Mesenchymal stem cell (in vitro differentiated cells and primary cell): ENCODE measurements at regions not wholly inside any gene's neighbourhood (a gene's known extent, or its start where the extent isn't known, plus 50 kb on each side); places are given as distances from the start of the nearest gene placed in this dataset.
"Not testable (repeated sequence)": the region's sequence is repeated elsewhere in the genome, so short reads cannot be mapped to it uniquely, and the experiment has no call there.

Source experiments
- DNase-seq: peaks from one replicate; pipeline ENCODE4 v3.0.0-alpha.2; 2013
- H2AFZ ChIP-seq: one replicate; pipeline ENCODE4 v1.6.1; 2013; ENCODE audit warnings: low read depth, mild to moderate bottlenecking, control low read depth, inconsistent platforms, low read length, moderate library complexity
- H2AK5ac ChIP-seq: 2 replicates; pipeline ENCODE4 v1.6.1; 2013; ENCODE audit warnings: low read length, moderate library complexity, mild to moderate bottlenecking, inconsistent platforms; ENCODE audit not compliant: severe bottlenecking
- H2BK120ac ChIP-seq: one replicate; pipeline ENCODE4 v1.6.1; 2013; ENCODE audit warnings: low read depth, mild to moderate bottlenecking, inconsistent platforms, low read length, moderate library complexity
- H2BK12ac ChIP-seq, 2 experiments: one replicate each; pipeline ENCODE4 v1.6.1; 2013; ENCODE audit warnings: inconsistent platforms in 2 of 2, low read length in 2 of 2, mild to moderate bottlenecking in 2 of 2, moderate library complexity in 2 of 2, control low read depth in 1 of 2
- H2BK15ac ChIP-seq: one replicate; pipeline ENCODE4 v1.6.1; 2013; ENCODE audit warnings: mild to moderate bottlenecking, low read depth, inconsistent platforms; ENCODE audit not compliant: poor library complexity, severe bottlenecking
- H2BK5ac ChIP-seq: 2 replicates; pipeline ENCODE4 v1.6.1; 2013; ENCODE audit warnings: low read depth, mild to moderate bottlenecking, low read length, control low read depth, inconsistent platforms; ENCODE audit not compliant: poor library complexity, severe bottlenecking
- H3K14ac ChIP-seq, 2 experiments: one replicate each; pipeline ENCODE4 v1.6.1; 2013; ENCODE audit warnings: inconsistent platforms in 2 of 2, low read length in 2 of 2, control low read depth in 1 of 2, mild to moderate bottlenecking in 1 of 2, moderate library complexity in 1 of 2
- H3K18ac ChIP-seq, 2 experiments: one replicate each; pipeline ENCODE4 v1.6.1; 2013; ENCODE audit warnings: inconsistent platforms in 2 of 2, low read length in 2 of 2, control low read depth in 1 of 2, low read depth in 1 of 2, mild to moderate bottlenecking in 1 of 2
- H3K23ac ChIP-seq, 2 experiments: one replicate each; pipeline ENCODE4 v1.6.1; 2013; ENCODE audit warnings: inconsistent platforms in 2 of 2, low read length in 2 of 2, mild to moderate bottlenecking in 2 of 2, moderate library complexity in 2 of 2, control low read depth in 1 of 2
- H3K27ac ChIP-seq: 2 replicates; pipeline ENCODE4 v1.5.1; 2013; ENCODE audit warnings: mild to moderate bottlenecking, moderate library complexity, low read length, control low read depth, inconsistent platforms; ENCODE audit not compliant: poor library complexity, severe bottlenecking
- H3K27me3 ChIP-seq, 2 experiments: 2 replicates each; pipeline versions ENCODE4 v1.6.1 to v1.7.0; 2013; ENCODE audit warnings: low read length in 2 of 2, mild to moderate bottlenecking in 2 of 2, moderate library complexity in 2 of 2, control low read depth in 1 of 2, inconsistent platforms in 1 of 2; ENCODE audit not compliant: control insufficient read depth in 1 of 2, insufficient read depth in 1 of 2
- H3K36me3 ChIP-seq, 2 experiments: 2 replicates each; pipeline versions ENCODE4 v1.6.1 to v1.7.0; 2013; ENCODE audit warnings: low read length in 2 of 2, control low read depth in 1 of 2, inconsistent platforms in 1 of 2, low read depth in 1 of 2, mild to moderate bottlenecking in 1 of 2; ENCODE audit not compliant: insufficient read depth in 2 of 2, control insufficient read depth in 1 of 2
- H3K4ac ChIP-seq, 2 experiments: one replicate each; pipeline ENCODE4 v1.6.1; 2013; ENCODE audit warnings: inconsistent platforms in 2 of 2, low read length in 2 of 2, mild to moderate bottlenecking in 2 of 2, moderate library complexity in 2 of 2, control low read depth in 1 of 2, low read depth in 1 of 2
- H3K4me1 ChIP-seq: 2 replicates; pipeline ENCODE4 v1.6.1; 2013; ENCODE audit warnings: low read depth, low read length, control low read depth; ENCODE audit not compliant: control insufficient read depth, insufficient read depth
- H3K4me2 ChIP-seq: 2 replicates; pipeline ENCODE4 v1.6.1; 2013; ENCODE audit warnings: low read length, mild to moderate bottlenecking, inconsistent platforms; ENCODE audit not compliant: poor library complexity, severe bottlenecking
- H3K4me3 ChIP-seq, 2 experiments: 2 replicates each; pipeline versions ENCODE4 v1.5.1 to v1.7.0; 2013; ENCODE audit warnings: low read length in 2 of 2, mild to moderate bottlenecking in 2 of 2, control low read depth in 1 of 2, low read depth in 1 of 2; ENCODE audit not compliant: insufficient read depth in 1 of 2
- H3K79me1 ChIP-seq: replicated peaks from 2 replicates; pipeline ENCODE4 v1.6.1; 2013; ENCODE audit warnings: mild to moderate bottlenecking, control low read depth, low read length, inconsistent platforms; ENCODE audit not compliant: poor library complexity, severe bottlenecking
- H3K9ac ChIP-seq: 2 replicates; pipeline ENCODE4 v1.7.0; 2013; ENCODE audit warnings: mild to moderate bottlenecking, low read length, moderate library complexity
- H3K9me3 ChIP-seq: 2 replicates; pipeline ENCODE4 v1.7.0; 2013; ENCODE audit warnings: mild to moderate bottlenecking, low read length; ENCODE audit not compliant: control insufficient read depth
- H4K8ac ChIP-seq: one replicate; pipeline ENCODE4 v1.6.1; 2013; ENCODE audit warnings: inconsistent platforms, mild to moderate bottlenecking, low read length, moderate library complexity
- H4K91ac ChIP-seq: one replicate; pipeline ENCODE4 v1.6.1; 2013; ENCODE audit warnings: mild to moderate bottlenecking, low read length, inconsistent platforms
- WGBS: methylation state at CpG from one replicate; pipeline ENCODE4 v1.1.7; 2013; ENCODE audit warnings: mixed read lengths; 5-methylcytosine and 5-hydroxymethylcytosine counted together

- H2BK120ac ChIP-seq, result no peak overlapping the region
- no peak overlapping the region for H3K14ac ChIP-seq
- no peak for DNase-seq
- WGBS, result 83% methylated on average over 5 of the region's 5 CpGs
- no peak overlapping the region for H3K23ac ChIP-seq
- no peak overlapping the region for H3K9ac ChIP-seq
- H3K4me1 ChIP-seq, result peaks cover 3% of the 10 kb centered on the region
- H3K36me3 ChIP-seq, result no peaks in the 10 kb centered on the region
- H3K18ac ChIP-seq, result no peak overlapping the region
- no peak overlapping the region for H4K91ac ChIP-seq
- no peak overlapping the region for H2BK12ac ChIP-seq
- no peak overlapping the region for H2AK5ac ChIP-seq
- H3K4ac ChIP-seq, result no peak overlapping the region
- H2BK5ac ChIP-seq, result no peak overlapping the region
- no peak overlapping the region for H3K4me2 ChIP-seq
- H3K4me3 ChIP-seq, result no peak overlapping the region
- no peak overlapping the region for H4K8ac ChIP-seq
- no peak overlapping the region for H2AFZ ChIP-seq
- H3K27me3 ChIP-seq, result peaks cover 13 to 19% of the 10 kb centered on the region in 2 experiments
- peaks cover 3% of the 10 kb centered on the region for H3K9me3 ChIP-seq
- H2BK15ac ChIP-seq, result no peak overlapping the region
- no peak overlapping the region for H3K27ac ChIP-seq
- no peaks in the 10 kb centered on the region for H3K79me1 ChIP-seq
Measured at GRCh38 chr21:35982717-35983116, 77.6 kb downstream of the SETD4 start.

DNA sequence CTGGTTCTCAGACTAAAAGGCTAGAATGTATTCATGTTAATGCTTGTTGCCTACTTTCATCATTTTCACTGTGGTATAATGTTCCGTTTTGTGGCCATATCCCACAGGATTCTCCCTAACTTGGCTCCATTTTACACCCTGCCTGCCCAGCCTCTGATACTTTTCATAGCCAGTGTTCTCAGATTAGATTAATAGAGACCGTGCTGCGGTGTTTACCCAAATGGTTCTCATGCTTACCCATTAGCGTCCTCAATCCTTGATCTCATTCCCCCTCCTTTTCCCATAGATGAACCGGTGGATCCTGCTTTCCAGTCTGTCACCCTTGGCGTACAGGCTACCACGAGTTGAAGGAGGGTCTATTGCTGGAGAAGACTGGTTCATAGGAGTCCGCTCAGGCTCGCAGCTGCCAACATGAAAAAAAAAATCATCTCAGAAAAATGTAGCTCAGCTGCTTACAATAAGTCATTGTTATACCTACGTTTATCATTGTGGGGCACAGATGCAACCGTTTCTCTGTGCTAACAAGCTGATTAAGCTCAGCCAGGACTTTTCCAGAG, 78.7 kb downstream of the SETD4 start:
- H3K4ac ChIP-seq, result no peak overlapping the region
- no peak overlapping the region for H3K14ac ChIP-seq
- no peak overlapping the region for H3K9ac ChIP-seq
- no peak overlapping the region for H4K91ac ChIP-seq
- H3K18ac ChIP-seq, result no peak overlapping the region
- no peak overlapping the region for H3K23ac ChIP-seq
- no peak overlapping the region for H2AK5ac ChIP-seq
- H3K27ac ChIP-seq, result no peak overlapping the region
- no peak overlapping the region for H2BK12ac ChIP-seq
- no peak overlapping the region for H2BK15ac ChIP-seq
- H3K4me1 ChIP-seq, result peaks cover 3% of the 10 kb centered on the region
- no peak overlapping the region for H2BK120ac ChIP-seq
- no peak for DNase-seq
- H3K4me2 ChIP-seq, result no peak overlapping the region
- H3K79me1 ChIP-seq, result no peaks in the 10 kb centered on the region
- H3K27me3 ChIP-seq, result peaks cover 16 to 26% of the 10 kb centered on the region in 2 experiments
- WGBS, result 78% methylated on average over 11 of the region's 11 CpGs
- H4K8ac ChIP-seq, result no peak overlapping the region
- H3K9me3 ChIP-seq, result peaks cover 3% of the 10 kb centered on the region
- no peak overlapping the region for H2AFZ ChIP-seq
- H3K36me3 ChIP-seq, result no peaks in the 10 kb centered on the region
- H3K4me3 ChIP-seq, result no peak overlapping the region
- no peak overlapping the region for H2BK5ac ChIP-seq

DNA sequence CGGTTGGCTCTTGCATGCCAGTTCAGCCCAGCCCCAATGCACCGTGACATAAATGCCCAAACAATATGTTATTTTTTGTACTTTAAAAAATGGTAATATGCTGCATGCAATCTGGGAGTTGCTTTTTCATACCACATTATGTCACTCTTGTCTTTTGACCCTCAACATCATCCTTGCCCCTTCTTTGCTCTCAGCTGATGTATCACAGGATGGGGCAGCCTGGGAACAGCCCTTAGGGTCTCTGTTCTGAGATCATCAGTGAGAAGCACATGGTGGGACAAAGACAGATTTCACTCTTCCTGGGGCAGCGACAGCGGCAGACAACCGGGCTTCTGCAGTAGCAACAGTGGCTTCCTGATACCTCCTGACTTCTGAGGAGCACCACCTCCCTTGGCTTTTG, 79.5 kb downstream of the SETD4 start:
- H2BK120ac ChIP-seq, result no peak overlapping the region
- no peak overlapping the region for H2AK5ac ChIP-seq
- H3K4me2 ChIP-seq, result no peak overlapping the region
- peaks cover 3% of the 10 kb centered on the region for H3K4me1 ChIP-seq
- H3K18ac ChIP-seq, result no peak overlapping the region
- no peak overlapping the region for H3K23ac ChIP-seq
- H3K27ac ChIP-seq, result no peak overlapping the region
- peaks cover 3% of the 10 kb centered on the region for H3K9me3 ChIP-seq
- DNase-seq, result no peak
- H3K79me1 ChIP-seq, result no peaks in the 10 kb centered on the region
- no peak overlapping the region for H3K4ac ChIP-seq
- H2BK5ac ChIP-seq, result no peak overlapping the region
- no peak overlapping the region for H3K14ac ChIP-seq
- H3K9ac ChIP-seq, result no peak overlapping the region
- H2BK12ac ChIP-seq, result no peak overlapping the region
- H3K4me3 ChIP-seq, result no peak overlapping the region
- no peaks in the 10 kb centered on the region for H3K36me3 ChIP-seq
- no peak overlapping the region for H4K8ac ChIP-seq
- H2BK15ac ChIP-seq, result no peak overlapping the region
- no peak overlapping the region for H4K91ac ChIP-seq
- peaks cover 20 to 33% of the 10 kb centered on the region in 2 experiments for H3K27me3 ChIP-seq
- H2AFZ ChIP-seq, result no peak overlapping the region
- WGBS, result 84% methylated on average over 3 of the region's 5 CpGs

DNA sequence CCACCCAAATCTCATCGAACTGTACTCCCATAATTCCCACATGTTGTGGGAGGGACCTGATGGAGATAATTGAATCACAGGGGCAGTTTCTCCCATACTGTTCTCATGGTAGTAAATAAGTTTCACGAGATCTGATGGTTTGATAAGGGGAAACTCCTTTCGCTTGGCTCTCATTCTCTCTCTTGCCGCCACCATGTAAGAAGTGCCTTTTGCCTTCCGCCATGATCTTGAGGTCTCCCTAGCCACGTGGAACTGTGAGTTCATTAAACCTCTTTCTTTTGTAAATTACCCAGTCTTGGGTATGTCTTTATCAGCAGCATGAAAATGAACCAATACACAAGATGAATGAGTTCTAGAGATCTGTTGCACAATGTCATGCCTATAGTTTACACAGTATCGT, 82.5 kb downstream of the SETD4 start:
- H3K79me1 ChIP-seq, H2BK12ac ChIP-seq, H2AK5ac ChIP-seq, H2BK5ac ChIP-seq, H3K4me3 ChIP-seq, H3K18ac ChIP-seq, H3K27ac ChIP-seq, H3K9me3 ChIP-seq, H3K9ac ChIP-seq, H3K4me1 ChIP-seq, H3K4me2 ChIP-seq, H3K23ac ChIP-seq, H2AFZ ChIP-seq, H2BK15ac ChIP-seq, H3K36me3 ChIP-seq, H3K14ac ChIP-seq, H2BK120ac ChIP-seq, DNase-seq, H4K8ac ChIP-seq, H4K91ac ChIP-seq, H3K4ac ChIP-seq: not testable (repeated sequence)
- H3K27me3 ChIP-seq, result peaks cover 29% of the 10 kb centered on the region in 2 experiments
- 49% methylated on average over 5 of the region's 7 CpGs for WGBS
